Effector memory CD4-positive, alpha-beta T cell (primary cell): ENCODE measurements at regions not wholly inside any gene's neighbourhood (a gene's known extent, or its start where the extent isn't known, plus 50 kb on each side); places are given as distances from the start of the nearest gene placed in this dataset.
"Not testable (repeated sequence)": the region's sequence is repeated elsewhere in the genome, so short reads cannot be mapped to it uniquely, and the experiment has no call there.

Source experiments
- DNase-seq, 3 donors: peaks; one replicate each; pipeline ENCODE4 v3.0.0-alpha.2; 2020
- H3K27ac ChIP-seq: 2 replicates; pipeline ENCODE4 v1.7.0; 2013; ENCODE audit warnings: mild to moderate bottlenecking, low read length, moderate library complexity; ENCODE audit not compliant: insufficient read depth, poor library complexity, severe bottlenecking
- H3K27me3 ChIP-seq: replicated peaks from 2 replicates; pipeline ENCODE4 v1.7.0; 2013; ENCODE audit warnings: mild to moderate bottlenecking, low read length; ENCODE audit not compliant: insufficient read depth, control insufficient read depth, poor library complexity, severe bottlenecking
- H3K36me3 ChIP-seq: 2 replicates; pipeline ENCODE4 v1.7.0; 2013; ENCODE audit warnings: mild to moderate bottlenecking, low read length, moderate library complexity; ENCODE audit not compliant: control insufficient read depth, insufficient read depth
- H3K4me1 ChIP-seq: 2 replicates; pipeline ENCODE4 v1.7.0; 2013; ENCODE audit warnings: low read length, mild to moderate bottlenecking; ENCODE audit not compliant: control insufficient read depth, insufficient read depth, poor library complexity, severe bottlenecking
- H3K4me3 ChIP-seq: 2 replicates; pipeline ENCODE4 v1.7.0; 2013; ENCODE audit warnings: low read length, low read depth, mild to moderate bottlenecking; ENCODE audit not compliant: insufficient read depth, poor library complexity, severe bottlenecking
- H3K9me3 ChIP-seq: 2 replicates; pipeline ENCODE4 v1.7.0; 2013; ENCODE audit warnings: mild to moderate bottlenecking, low read length, moderate library complexity; ENCODE audit not compliant: control insufficient read depth

DNA sequence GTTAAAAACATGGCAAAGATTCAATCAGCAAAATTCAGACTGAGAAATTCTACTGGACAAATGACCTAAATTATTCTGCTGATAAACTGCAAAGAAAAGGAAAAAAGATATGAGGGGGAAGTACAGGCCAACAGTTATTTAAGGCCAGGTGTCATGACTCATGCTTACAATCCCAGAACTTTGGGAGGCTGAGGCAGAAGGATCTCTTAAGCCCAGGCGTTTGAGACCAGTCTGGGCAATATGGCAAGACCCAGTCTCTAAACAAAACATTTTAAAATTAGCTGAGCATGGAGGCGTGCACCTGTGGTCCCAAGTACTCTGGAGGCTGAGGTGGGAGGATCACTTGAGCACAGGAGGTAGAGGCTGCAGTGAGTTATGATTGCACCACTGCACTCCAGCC lies 91.8 kb upstream of the USP15 start:
- no peaks in the 10 kb centered on the region for H3K27me3 ChIP-seq
- no peaks in the 10 kb centered on the region for H3K9me3 ChIP-seq
- no peak for DNase-seq
- H3K27ac ChIP-seq: no peak overlapping the region
- H3K36me3 ChIP-seq: no peaks in the 10 kb centered on the region
- H3K4me1 ChIP-seq: no peaks in the 10 kb centered on the region
- no peak overlapping the region for H3K4me3 ChIP-seq

DNA sequence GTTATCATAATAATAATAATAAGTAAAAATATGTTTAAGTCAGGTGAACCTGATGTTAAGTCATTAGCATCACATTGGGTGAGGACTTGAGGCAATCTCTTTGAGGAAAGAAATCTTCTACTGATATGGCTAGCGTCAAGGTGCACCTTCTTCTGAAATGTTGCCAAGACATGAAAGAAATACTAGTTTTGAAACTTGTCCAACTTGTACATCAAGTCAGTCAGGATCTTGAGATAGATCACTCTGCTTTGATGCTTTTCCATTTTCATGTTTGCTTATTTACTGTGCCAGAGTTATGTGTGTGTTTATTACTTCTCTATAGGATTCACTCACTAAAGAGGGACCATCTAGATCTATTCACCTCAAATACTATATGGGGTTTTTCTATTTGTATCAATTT lies 90.0 kb upstream of the USP15 start:
- H3K9me3 ChIP-seq: no peaks in the 10 kb centered on the region
- no peaks in the 10 kb centered on the region for H3K36me3 ChIP-seq
- H3K27me3 ChIP-seq: no peaks in the 10 kb centered on the region
- no peak for DNase-seq
- H3K27ac ChIP-seq: no peak overlapping the region
- no peaks in the 10 kb centered on the region for H3K4me1 ChIP-seq
- H3K4me3 ChIP-seq: no peak overlapping the region

DNA sequence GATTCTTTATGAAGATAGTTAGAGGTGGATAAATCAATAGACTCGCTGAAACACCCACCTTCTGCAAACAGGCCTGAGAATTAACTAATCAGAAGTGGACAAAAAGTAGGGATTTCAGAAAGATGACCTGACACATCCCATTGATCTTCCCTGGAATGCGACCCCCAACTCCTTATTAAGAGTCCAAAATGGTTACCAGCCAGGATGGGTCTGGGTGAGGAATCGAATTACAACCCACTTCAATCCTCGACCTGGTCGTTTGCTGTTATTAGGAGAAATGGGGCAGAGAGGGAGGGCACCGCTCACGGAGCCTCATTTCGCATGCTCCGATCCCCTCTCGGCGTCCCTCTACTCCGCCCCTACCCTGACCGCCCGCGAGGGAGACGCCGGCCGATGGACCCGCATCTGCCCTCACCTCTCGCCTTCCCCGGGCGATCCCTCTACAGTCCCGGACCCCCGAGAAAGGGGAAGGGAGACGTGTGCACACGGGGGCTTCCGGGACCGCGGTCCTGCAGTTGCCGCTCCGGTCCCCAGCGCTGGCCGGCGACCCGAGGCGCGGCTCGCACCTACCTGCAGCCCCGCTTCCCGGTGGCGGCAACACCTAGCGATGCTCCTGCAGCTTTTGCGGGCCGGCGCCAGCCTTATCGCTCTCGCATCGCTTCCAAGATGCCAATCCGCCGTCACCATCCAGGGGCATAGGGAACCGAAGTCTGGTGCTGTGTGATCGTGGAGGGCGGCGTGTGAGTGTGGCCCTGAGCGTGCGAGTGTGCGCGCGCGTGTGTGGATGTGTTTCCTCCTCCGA lies 69.3 kb upstream of the USP15 start:
- peaks cover 18% of the 10 kb centered on the region for H3K27me3 ChIP-seq
- H3K9me3 ChIP-seq: no peaks in the 10 kb centered on the region
- peak overlapping the region; percentile 47 for H3K4me3 ChIP-seq
- DNase-seq: no peak
- no peaks in the 10 kb centered on the region for H3K36me3 ChIP-seq
- no peak overlapping the region for H3K27ac ChIP-seq
- H3K4me1 ChIP-seq: peaks cover 22% of the 10 kb centered on the region

DNA sequence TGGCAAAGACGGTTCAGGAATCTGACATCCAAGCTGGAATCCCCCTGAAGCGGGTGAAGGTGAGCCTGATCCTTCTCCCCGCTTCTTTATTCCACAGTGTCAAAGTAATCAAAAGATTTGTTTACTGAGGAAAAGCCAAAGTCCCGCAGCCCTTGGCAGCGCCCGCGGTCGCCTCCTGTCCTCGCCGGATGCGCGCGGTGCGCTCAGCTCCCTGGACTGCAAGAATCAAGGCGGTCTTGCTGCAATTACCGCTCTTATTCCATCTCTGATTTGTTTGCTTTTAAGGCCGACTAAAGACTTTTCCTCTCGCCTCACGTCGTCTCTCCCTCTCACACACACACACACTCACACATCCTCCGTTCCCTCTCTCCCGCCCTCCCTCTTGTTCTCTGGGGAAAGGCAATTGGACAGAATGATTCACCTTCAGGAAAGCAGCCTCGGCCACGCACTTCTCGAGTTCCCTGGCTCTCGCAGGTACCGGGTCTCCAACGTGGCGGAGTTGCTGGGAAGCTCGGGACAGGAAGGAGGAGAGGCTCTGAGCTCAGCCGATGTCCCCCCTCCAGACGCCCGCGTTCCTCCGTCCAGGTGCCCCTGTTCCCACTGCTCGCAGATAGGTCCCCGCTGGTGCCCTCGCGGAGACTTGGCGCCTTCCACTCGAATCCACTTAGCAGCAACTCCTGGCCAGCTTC lies 68.6 kb upstream of the USP15 start:
- Histone ChIP-seq H3K36me3 (no peaks in the 10 kb centered on the region), H3K27me3 (peaks cover 18% of the 10 kb centered on the region), H3K4me3 (peak overlapping the region; percentile 47), H3K9me3 (no peaks in the 10 kb centered on the region), H3K4me1 (peaks cover 22% of the 10 kb centered on the region), H3K27ac (no peak overlapping the region)
- no peak for DNase-seq

DNA sequence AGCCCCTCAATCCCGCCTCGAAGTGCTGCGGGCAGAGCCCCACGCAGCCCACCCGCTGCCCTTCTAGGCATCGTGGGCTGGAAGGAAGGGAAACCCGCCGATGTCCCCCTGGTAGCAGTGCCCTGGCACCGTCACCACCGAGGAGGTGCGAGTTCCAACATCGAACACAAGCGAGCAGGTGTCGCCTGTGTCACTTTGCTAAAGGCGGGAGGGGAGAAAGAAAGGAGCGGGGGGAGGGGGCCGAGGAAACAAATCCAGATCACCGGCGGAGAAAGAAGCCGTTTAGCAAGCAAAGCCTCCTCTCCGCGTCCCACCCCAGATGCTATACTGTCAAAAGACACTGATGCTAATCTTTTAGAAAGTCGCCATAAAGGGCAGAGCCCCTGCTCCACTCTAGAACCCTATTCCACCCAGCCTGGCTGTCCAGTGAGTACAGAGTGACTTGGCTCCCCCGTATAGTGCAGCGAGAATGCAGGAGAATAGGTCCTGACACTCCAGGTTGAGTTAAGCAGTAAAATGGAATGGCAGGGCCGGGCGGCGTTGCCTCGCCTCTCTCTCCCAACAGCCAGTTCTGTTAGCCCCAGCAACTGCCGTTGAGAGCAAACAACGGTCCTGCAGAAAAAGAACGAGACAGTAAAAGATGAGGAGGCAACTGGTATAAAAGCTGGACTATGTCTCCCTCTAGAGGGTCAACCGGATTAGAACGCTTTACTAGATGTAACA lies 67.9 kb upstream of the USP15 start:
- H3K4me3 ChIP-seq: peak overlapping the region; percentile 47
- no peaks in the 10 kb centered on the region for H3K9me3 ChIP-seq
- no peaks in the 10 kb centered on the region for H3K36me3 ChIP-seq
- no peak overlapping the region for H3K27ac ChIP-seq
- H3K4me1 ChIP-seq: peaks cover 22% of the 10 kb centered on the region
- peak in 1 of 3 donors; percentile 21 for DNase-seq
- H3K27me3 ChIP-seq: peaks cover 18% of the 10 kb centered on the region

DNA sequence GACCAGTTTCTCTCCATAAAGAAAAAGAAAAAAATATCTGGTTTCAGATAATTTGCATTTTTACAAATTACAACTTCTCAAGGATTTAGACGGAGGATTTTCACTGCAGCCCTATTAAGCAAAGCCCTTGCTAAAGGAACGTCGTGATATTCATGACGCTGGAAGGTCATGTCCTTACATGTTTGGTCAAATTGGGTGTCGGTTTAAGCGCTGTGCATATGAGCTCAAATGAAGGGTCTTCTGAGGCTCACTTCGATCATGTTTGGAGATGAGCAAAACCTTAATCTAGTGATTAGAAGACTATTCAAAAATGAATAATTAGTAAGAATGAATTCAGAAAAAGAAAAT lies 67.3 kb upstream of the USP15 start:
- DNase-seq: no peak
- Histone ChIP-seq H3K4me1 (peaks cover 22% of the 10 kb centered on the region), H3K4me3 (no peak overlapping the region), H3K27ac (no peak overlapping the region), H3K27me3 (peaks cover 18% of the 10 kb centered on the region), H3K9me3 (no peaks in the 10 kb centered on the region), H3K36me3 (no peaks in the 10 kb centered on the region)

DNA sequence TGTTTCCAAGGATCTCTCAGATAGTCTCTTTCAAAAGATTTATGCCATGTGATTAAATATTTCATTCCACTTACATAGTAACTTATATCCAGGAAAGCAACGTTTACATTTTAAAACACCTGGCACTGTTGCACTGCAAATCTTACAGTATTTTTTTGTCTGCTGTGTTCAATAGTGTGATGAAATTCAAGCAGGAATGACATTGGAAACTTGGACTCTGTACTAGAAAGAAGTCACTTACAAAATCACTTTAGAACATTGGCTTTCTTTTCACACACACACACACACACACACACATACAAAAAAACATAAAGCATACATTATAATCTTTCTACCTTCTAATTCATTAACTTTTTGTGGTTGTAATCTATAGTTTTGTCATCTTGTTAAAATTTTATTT lies 66.2 kb upstream of the USP15 start:
- Histone ChIP-seq H3K4me1 (peaks cover 22% of the 10 kb centered on the region), H3K4me3 (no peak overlapping the region), H3K27ac (no peak overlapping the region), H3K36me3 (no peaks in the 10 kb centered on the region), H3K9me3 (no peaks in the 10 kb centered on the region), H3K27me3 (peaks cover 18% of the 10 kb centered on the region)
- no peak for DNase-seq

DNA sequence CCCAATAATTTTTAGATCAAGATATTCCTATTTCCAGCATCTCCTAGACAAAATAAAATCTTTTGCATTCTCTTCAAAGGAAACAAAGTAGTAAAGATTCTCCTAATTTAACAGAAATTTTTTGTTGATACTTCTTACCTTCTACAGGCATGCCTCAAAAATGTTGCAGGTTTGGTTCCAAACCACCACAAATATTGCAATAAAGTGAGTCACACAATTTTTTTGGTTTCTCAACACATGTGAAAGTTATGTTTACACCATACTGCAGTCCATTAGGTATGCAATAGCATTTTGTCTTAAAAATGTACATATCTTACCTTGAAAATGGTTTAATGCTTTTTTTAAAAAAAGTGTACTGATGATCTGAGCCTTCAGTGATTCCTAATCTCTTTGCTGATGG lies 65.6 kb upstream of the USP15 start:
- H3K4me3 ChIP-seq: no peak overlapping the region
- no peaks in the 10 kb centered on the region for H3K9me3 ChIP-seq
- DNase-seq: no peak
- H3K4me1 ChIP-seq: peaks cover 22% of the 10 kb centered on the region
- H3K27me3 ChIP-seq: peaks cover 13% of the 10 kb centered on the region
- H3K27ac ChIP-seq: no peak overlapping the region
- H3K36me3 ChIP-seq: no peaks in the 10 kb centered on the region

DNA sequence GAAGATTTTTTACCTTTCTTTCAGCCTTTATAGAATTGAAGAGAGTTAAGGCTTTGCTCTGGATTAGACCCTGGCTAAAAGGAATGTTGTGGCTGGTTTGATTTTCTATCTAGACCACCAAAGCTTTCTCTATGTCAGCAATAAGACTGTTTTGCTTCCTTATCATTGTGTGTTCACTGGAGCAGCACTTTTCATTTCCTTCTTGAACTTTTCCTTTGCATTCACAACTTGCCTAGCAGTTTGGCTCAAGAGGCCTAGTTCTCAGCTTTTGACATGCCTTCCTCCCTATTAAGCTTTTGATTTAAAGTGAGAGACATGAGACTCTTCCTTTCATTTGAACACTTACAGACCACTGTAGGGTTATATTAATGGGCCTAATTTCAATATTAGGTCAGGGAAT lies 64.1 kb upstream of the USP15 start:
- H3K27ac ChIP-seq: no peak overlapping the region
- no peaks in the 10 kb centered on the region for H3K27me3 ChIP-seq
- H3K4me3 ChIP-seq: no peak overlapping the region
- no peaks in the 10 kb centered on the region for H3K36me3 ChIP-seq
- H3K9me3 ChIP-seq: no peaks in the 10 kb centered on the region
- DNase-seq: no peak
- H3K4me1 ChIP-seq: peaks cover 13% of the 10 kb centered on the region

DNA sequence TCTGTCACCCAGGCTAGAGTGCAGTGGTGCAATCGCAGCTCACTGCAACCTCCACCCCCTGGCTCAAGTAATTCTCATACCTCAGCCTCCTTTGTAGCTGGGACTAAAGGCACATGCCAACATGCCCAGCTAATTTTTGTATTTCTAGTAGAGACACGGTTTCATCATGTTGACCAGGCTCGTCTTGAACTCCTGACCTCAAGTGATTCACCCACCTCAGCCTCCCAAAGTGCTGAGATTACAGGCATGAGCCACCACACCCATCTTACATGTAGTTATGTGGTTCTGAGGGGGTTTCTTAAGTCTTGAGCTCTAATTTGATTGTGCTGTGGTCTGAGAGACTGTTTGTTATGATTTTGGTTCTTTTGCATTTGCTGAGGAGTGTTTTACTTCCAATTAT lies 57.3 kb upstream of the USP15 start:
- not testable (repeated sequence) for DNase-seq, H3K4me1 ChIP-seq, H3K4me3 ChIP-seq, H3K9me3 ChIP-seq, H3K27ac ChIP-seq, H3K27me3 ChIP-seq, H3K36me3 ChIP-seq
